ENCODE measurements at regions not wholly inside any gene's neighbourhood (a gene's known extent, or its start where the extent isn't known, plus 50 kb on each side); places are given as distances from the start of the nearest gene placed in this dataset.

DNA sequence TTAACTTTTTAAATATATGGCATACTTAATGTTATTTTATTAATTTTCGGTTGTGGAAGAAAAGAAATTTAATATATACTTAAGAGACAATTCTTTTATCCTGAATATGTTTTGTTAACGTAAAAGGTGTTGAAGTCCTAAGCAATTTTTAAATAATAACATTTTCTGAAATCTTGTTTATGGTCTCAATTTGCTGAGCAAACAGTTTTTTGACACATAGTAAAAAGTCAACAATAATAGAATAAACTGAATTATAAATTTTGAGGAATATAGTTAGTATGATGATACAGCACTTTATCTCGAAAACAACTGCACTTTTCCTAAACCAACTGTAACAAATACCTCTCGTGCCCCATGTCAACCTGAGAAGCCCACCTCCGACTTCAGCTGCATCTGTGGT lies 229.8 kb upstream of the TARS1 start:
- Histone ChIP-seq H3K9me3 (ENCODE audit: control insufficient read depth in 1 of 2, insufficient read depth in 1 of 2, low read length in 2 of 2) (peaks cover 0 to 4% of the 10 kb centered on the region in 2 experiments), H3K27ac (ENCODE audit: low read depth in 1 of 2, low read length in 2 of 2) (no peak overlapping the region), H3K4me1 (ENCODE audit: insufficient read depth, low read length) (no peaks in the 10 kb centered on the region), H3K27me3 (ENCODE audit: control insufficient read depth in 1 of 2, insufficient read depth in 2 of 2, low read length in 2 of 2) (no peaks in the 10 kb centered on the region), H3K36me3 (ENCODE audit: insufficient read depth, low read length) (no peaks in the 10 kb centered on the region), H3K4me3 (ENCODE audit: low read length) (no peak overlapping the region)
- no peak for DNase-seq
- Mint-ChIP-seq H3K4me3 (no peak overlapping the region), H3K4me1 (ENCODE audit: low read depth) (no peaks in the 10 kb centered on the region), H3K9me3 (no peaks in the 10 kb centered on the region), H3K27me3 (no peaks in the 10 kb centered on the region), H3K27ac (no peak overlapping the region), H3K36me3 (ENCODE audit: low read depth) (no peaks in the 10 kb centered on the region)
- ATAC-seq (ENCODE audit: poor library complexity), result no peak
- CTCF ChIA-PET, result no interaction called here
- POLR2A ChIA-PET, result no interaction called here
- intact Hi-C loops (cut with DNase I, micrococcal nuclease), result no loop called here
- TF ChIP-seq, protein P1, sequence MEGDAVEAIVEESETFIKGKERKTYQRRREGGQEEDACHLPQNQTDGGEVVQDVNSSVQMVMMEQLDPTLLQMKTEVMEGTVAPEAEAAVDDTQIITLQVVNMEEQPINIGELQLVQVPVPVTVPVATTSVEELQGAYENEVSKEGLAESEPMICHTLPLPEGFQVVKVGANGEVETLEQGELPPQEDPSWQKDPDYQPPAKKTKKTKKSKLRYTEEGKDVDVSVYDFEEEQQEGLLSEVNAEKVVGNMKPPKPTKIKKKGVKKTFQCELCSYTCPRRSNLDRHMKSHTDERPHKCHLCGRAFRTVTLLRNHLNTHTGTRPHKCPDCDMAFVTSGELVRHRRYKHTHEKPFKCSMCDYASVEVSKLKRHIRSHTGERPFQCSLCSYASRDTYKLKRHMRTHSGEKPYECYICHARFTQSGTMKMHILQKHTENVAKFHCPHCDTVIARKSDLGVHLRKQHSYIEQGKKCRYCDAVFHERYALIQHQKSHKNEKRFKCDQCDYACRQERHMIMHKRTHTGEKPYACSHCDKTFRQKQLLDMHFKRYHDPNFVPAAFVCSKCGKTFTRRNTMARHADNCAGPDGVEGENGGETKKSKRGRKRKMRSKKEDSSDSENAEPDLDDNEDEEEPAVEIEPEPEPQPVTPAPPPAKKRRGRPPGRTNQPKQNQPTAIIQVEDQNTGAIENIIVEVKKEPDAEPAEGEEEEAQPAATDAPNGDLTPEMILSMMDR (IDR thresholded peaks at IDR 0.05), result no peak

DNA sequence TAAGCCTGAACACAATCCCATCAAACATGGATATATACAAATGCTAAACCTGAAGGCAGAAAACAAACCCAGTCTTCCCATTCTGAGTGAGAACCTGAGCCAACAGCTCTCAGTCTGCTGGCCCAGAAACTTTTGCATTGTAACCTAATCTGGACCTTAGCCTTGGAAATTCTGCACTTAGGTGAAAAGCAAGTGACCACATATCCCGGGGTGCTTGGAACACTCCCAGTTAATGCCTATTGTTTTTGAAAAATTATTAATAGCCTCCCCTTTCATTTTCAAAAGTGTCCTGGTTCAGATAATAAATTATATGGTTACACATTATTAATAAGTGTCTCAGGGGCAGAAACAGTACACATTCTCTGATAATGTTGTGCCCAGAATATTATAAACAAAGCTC lies 228.3 kb upstream of the TARS1 start:
- H3K27me3 ChIP-seq (ENCODE audit: control insufficient read depth in 1 of 2, insufficient read depth in 2 of 2, low read length in 2 of 2), result no peaks in the 10 kb centered on the region
- H3K36me3 ChIP-seq (ENCODE audit: insufficient read depth, low read length), result no peaks in the 10 kb centered on the region
- ATAC-seq (ENCODE audit: poor library complexity) (no peak), DNase-seq (no peak)
- H3K9me3 Mint-ChIP-seq, result no peaks in the 10 kb centered on the region
- H3K9me3 ChIP-seq (ENCODE audit: control insufficient read depth in 1 of 2, insufficient read depth in 1 of 2, low read length in 2 of 2), result peaks cover 0 to 4% of the 10 kb centered on the region in 2 experiments
- no peaks in the 10 kb centered on the region for H3K4me1 Mint-ChIP-seq (ENCODE audit: low read depth)
- TF ChIP-seq, protein P1 (IDR thresholded peaks at IDR 0.05), result no peak
- H3K27ac ChIP-seq (ENCODE audit: low read depth in 1 of 2, low read length in 2 of 2), result no peak overlapping the region
- ChIA-PET CTCF (no interaction called here), POLR2A (no interaction called here)
- H3K4me3 ChIP-seq (ENCODE audit: low read length), result no peak overlapping the region
- intact Hi-C loops (cut with DNase I, micrococcal nuclease), result no loop called here
- no peaks in the 10 kb centered on the region for H3K36me3 Mint-ChIP-seq (ENCODE audit: low read depth)
- H3K4me3 Mint-ChIP-seq, result no peak overlapping the region
- H3K27ac Mint-ChIP-seq, result no peak overlapping the region
- no peaks in the 10 kb centered on the region for H3K27me3 Mint-ChIP-seq
- H3K4me1 ChIP-seq (ENCODE audit: insufficient read depth, low read length), result no peaks in the 10 kb centered on the region

DNA sequence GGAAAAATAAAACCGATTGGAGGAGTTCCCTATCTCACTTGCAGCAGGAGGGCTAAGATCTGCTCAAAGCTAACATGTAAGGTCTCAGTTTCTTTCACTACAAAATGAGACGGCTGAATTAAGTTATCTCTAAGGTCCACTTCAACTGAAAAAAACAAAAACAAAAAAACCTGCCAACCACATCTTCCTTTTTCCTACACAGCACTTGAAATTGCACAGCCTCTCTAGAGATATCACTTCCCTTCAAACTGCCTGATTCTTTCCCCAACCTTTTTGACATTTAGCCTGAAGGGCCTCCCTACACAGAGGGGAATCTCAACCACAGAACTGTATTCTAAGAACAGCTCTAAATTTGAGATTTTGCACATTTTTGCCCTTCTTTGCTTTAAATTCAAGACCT lies 227.9 kb upstream of the TARS1 start:
- POLR2A ChIA-PET, result no interaction called here
- no peaks in the 10 kb centered on the region for H3K36me3 Mint-ChIP-seq (ENCODE audit: low read depth)
- intact Hi-C loops (cut with DNase I, micrococcal nuclease), result no loop called here

More for the DNA sequence above, 227.9 kb upstream of the TARS1 start:
- no peaks in the 10 kb centered on the region for H3K9me3 Mint-ChIP-seq
- CTCF ChIA-PET, result no interaction called here
- no peaks in the 10 kb centered on the region for H3K4me1 ChIP-seq (ENCODE audit: insufficient read depth, low read length)
- DNase-seq (no peak), ATAC-seq (ENCODE audit: poor library complexity) (no peak)
- H3K27me3 ChIP-seq (ENCODE audit: control insufficient read depth in 1 of 2, insufficient read depth in 2 of 2, low read length in 2 of 2), result no peaks in the 10 kb centered on the region
- H3K4me3 ChIP-seq (ENCODE audit: low read length), result no peak overlapping the region
- H3K27ac Mint-ChIP-seq, result no peak overlapping the region
- TF ChIP-seq, protein P1 (IDR thresholded peaks at IDR 0.05), result no peak
- H3K9me3 ChIP-seq (ENCODE audit: control insufficient read depth in 1 of 2, insufficient read depth in 1 of 2, low read length in 2 of 2), result peaks cover 0 to 4% of the 10 kb centered on the region in 2 experiments
- H3K27me3 Mint-ChIP-seq, result no peaks in the 10 kb centered on the region
- H3K4me1 Mint-ChIP-seq (ENCODE audit: low read depth), result no peaks in the 10 kb centered on the region
- H3K4me3 Mint-ChIP-seq, result no peak overlapping the region
- H3K36me3 ChIP-seq (ENCODE audit: insufficient read depth, low read length), result no peaks in the 10 kb centered on the region
- no peak overlapping the region for H3K27ac ChIP-seq (ENCODE audit: low read depth in 1 of 2, low read length in 2 of 2)
